ENCODE measurements at regions not wholly inside any gene's neighbourhood (a gene's known extent, or its start where the extent isn't known, plus 50 kb on each side); places are given as distances from the start of the nearest gene placed in this dataset.

GRCh38 chr19:30158067-30158892, 213.9 kb upstream of the ZNF536 start:
- TF ChIP-seq CTCF (IDR thresholded peaks at IDR 0.05), result no peak
- TF ChIP-seq POLR2A (IDR thresholded peaks at IDR 0.05), result no peak
- no peak for TF ChIP-seq EP300 (IDR thresholded peaks at IDR 0.05)

All from upper lobe of left lung (tissue), 4 donors.